Mesenchymal stem cell (in vitro differentiated cells and primary cell): ENCODE measurements at regions not wholly inside any gene's neighbourhood (a gene's known extent, or its start where the extent isn't known, plus 50 kb on each side); places are given as distances from the start of the nearest gene placed in this dataset.
"Not testable (repeated sequence)": the region's sequence is repeated elsewhere in the genome, so short reads cannot be mapped to it uniquely, and the experiment has no call there.

Source experiments
- DNase-seq: peaks from one replicate; pipeline ENCODE4 v3.0.0-alpha.2; 2013
- H2AFZ ChIP-seq: one replicate; pipeline ENCODE4 v1.6.1; 2013; ENCODE audit warnings: low read depth, mild to moderate bottlenecking, control low read depth, inconsistent platforms, low read length, moderate library complexity
- H2AK5ac ChIP-seq: 2 replicates; pipeline ENCODE4 v1.6.1; 2013; ENCODE audit warnings: low read length, moderate library complexity, mild to moderate bottlenecking, inconsistent platforms; ENCODE audit not compliant: severe bottlenecking
- H2BK120ac ChIP-seq: one replicate; pipeline ENCODE4 v1.6.1; 2013; ENCODE audit warnings: low read depth, mild to moderate bottlenecking, inconsistent platforms, low read length, moderate library complexity
- H2BK12ac ChIP-seq, 2 experiments: one replicate each; pipeline ENCODE4 v1.6.1; 2013; ENCODE audit warnings: inconsistent platforms in 2 of 2, low read length in 2 of 2, mild to moderate bottlenecking in 2 of 2, moderate library complexity in 2 of 2, control low read depth in 1 of 2
- H2BK15ac ChIP-seq: one replicate; pipeline ENCODE4 v1.6.1; 2013; ENCODE audit warnings: mild to moderate bottlenecking, low read depth, inconsistent platforms; ENCODE audit not compliant: poor library complexity, severe bottlenecking
- H2BK5ac ChIP-seq: 2 replicates; pipeline ENCODE4 v1.6.1; 2013; ENCODE audit warnings: low read depth, mild to moderate bottlenecking, low read length, control low read depth, inconsistent platforms; ENCODE audit not compliant: poor library complexity, severe bottlenecking
- H3K14ac ChIP-seq, 2 experiments: one replicate each; pipeline ENCODE4 v1.6.1; 2013; ENCODE audit warnings: inconsistent platforms in 2 of 2, low read length in 2 of 2, control low read depth in 1 of 2, mild to moderate bottlenecking in 1 of 2, moderate library complexity in 1 of 2
- H3K18ac ChIP-seq, 2 experiments: one replicate each; pipeline ENCODE4 v1.6.1; 2013; ENCODE audit warnings: inconsistent platforms in 2 of 2, low read length in 2 of 2, control low read depth in 1 of 2, low read depth in 1 of 2, mild to moderate bottlenecking in 1 of 2
- H3K23ac ChIP-seq, 2 experiments: one replicate each; pipeline ENCODE4 v1.6.1; 2013; ENCODE audit warnings: inconsistent platforms in 2 of 2, low read length in 2 of 2, mild to moderate bottlenecking in 2 of 2, moderate library complexity in 2 of 2, control low read depth in 1 of 2
- H3K27ac ChIP-seq: 2 replicates; pipeline ENCODE4 v1.5.1; 2013; ENCODE audit warnings: mild to moderate bottlenecking, moderate library complexity, low read length, control low read depth, inconsistent platforms; ENCODE audit not compliant: poor library complexity, severe bottlenecking
- H3K27me3 ChIP-seq, 2 experiments: 2 replicates each; pipeline versions ENCODE4 v1.6.1 to v1.7.0; 2013; ENCODE audit warnings: low read length in 2 of 2, mild to moderate bottlenecking in 2 of 2, moderate library complexity in 2 of 2, control low read depth in 1 of 2, inconsistent platforms in 1 of 2; ENCODE audit not compliant: control insufficient read depth in 1 of 2, insufficient read depth in 1 of 2
- H3K36me3 ChIP-seq, 2 experiments: 2 replicates each; pipeline versions ENCODE4 v1.6.1 to v1.7.0; 2013; ENCODE audit warnings: low read length in 2 of 2, control low read depth in 1 of 2, inconsistent platforms in 1 of 2, low read depth in 1 of 2, mild to moderate bottlenecking in 1 of 2; ENCODE audit not compliant: insufficient read depth in 2 of 2, control insufficient read depth in 1 of 2
- H3K4ac ChIP-seq, 2 experiments: one replicate each; pipeline ENCODE4 v1.6.1; 2013; ENCODE audit warnings: inconsistent platforms in 2 of 2, low read length in 2 of 2, mild to moderate bottlenecking in 2 of 2, moderate library complexity in 2 of 2, control low read depth in 1 of 2, low read depth in 1 of 2
- H3K4me1 ChIP-seq: 2 replicates; pipeline ENCODE4 v1.6.1; 2013; ENCODE audit warnings: low read depth, low read length, control low read depth; ENCODE audit not compliant: control insufficient read depth, insufficient read depth
- H3K4me2 ChIP-seq: 2 replicates; pipeline ENCODE4 v1.6.1; 2013; ENCODE audit warnings: low read length, mild to moderate bottlenecking, inconsistent platforms; ENCODE audit not compliant: poor library complexity, severe bottlenecking
- H3K4me3 ChIP-seq, 2 experiments: 2 replicates each; pipeline versions ENCODE4 v1.5.1 to v1.7.0; 2013; ENCODE audit warnings: low read length in 2 of 2, mild to moderate bottlenecking in 2 of 2, control low read depth in 1 of 2, low read depth in 1 of 2; ENCODE audit not compliant: insufficient read depth in 1 of 2
- H3K79me1 ChIP-seq: replicated peaks from 2 replicates; pipeline ENCODE4 v1.6.1; 2013; ENCODE audit warnings: mild to moderate bottlenecking, control low read depth, low read length, inconsistent platforms; ENCODE audit not compliant: poor library complexity, severe bottlenecking
- H3K9ac ChIP-seq: 2 replicates; pipeline ENCODE4 v1.7.0; 2013; ENCODE audit warnings: mild to moderate bottlenecking, low read length, moderate library complexity
- H3K9me3 ChIP-seq: 2 replicates; pipeline ENCODE4 v1.7.0; 2013; ENCODE audit warnings: mild to moderate bottlenecking, low read length; ENCODE audit not compliant: control insufficient read depth
- H4K8ac ChIP-seq: one replicate; pipeline ENCODE4 v1.6.1; 2013; ENCODE audit warnings: inconsistent platforms, mild to moderate bottlenecking, low read length, moderate library complexity
- H4K91ac ChIP-seq: one replicate; pipeline ENCODE4 v1.6.1; 2013; ENCODE audit warnings: mild to moderate bottlenecking, low read length, inconsistent platforms
- WGBS: methylation state at CpG from one replicate; pipeline ENCODE4 v1.1.7; 2013; ENCODE audit warnings: mixed read lengths; 5-methylcytosine and 5-hydroxymethylcytosine counted together

- H3K4me1 ChIP-seq, result peaks cover 14% of the 10 kb centered on the region
- no peaks in the 10 kb centered on the region for H3K27me3 ChIP-seq
- no peaks in the 10 kb centered on the region for H3K79me1 ChIP-seq
- no peak overlapping the region for H2BK120ac ChIP-seq
- H3K4me3 ChIP-seq, result no peak overlapping the region
- no peak overlapping the region for H2BK12ac ChIP-seq
- no peak overlapping the region for H2BK15ac ChIP-seq
- H3K23ac ChIP-seq, result no peak overlapping the region
- H2AFZ ChIP-seq, result no peak overlapping the region
- H3K9me3 ChIP-seq, result no peaks in the 10 kb centered on the region
- WGBS, result no CpG with 5 or more reads among the region's 1 CpG
- H3K4me2 ChIP-seq, result no peak overlapping the region
- H2AK5ac ChIP-seq, result no peak overlapping the region
- no peak for DNase-seq
- no peak overlapping the region for H2BK5ac ChIP-seq
- H3K4ac ChIP-seq, result no peak overlapping the region
- no peak overlapping the region for H3K14ac ChIP-seq
- no peaks in the 10 kb centered on the region for H3K36me3 ChIP-seq
- no peak overlapping the region for H3K27ac ChIP-seq
- no peak overlapping the region for H3K9ac ChIP-seq
- no peak overlapping the region for H4K8ac ChIP-seq
- no peak overlapping the region for H3K18ac ChIP-seq
- no peak overlapping the region for H4K91ac ChIP-seq
Observed at GRCh38 chr5:99029172-99029571, 100.4 kb upstream of the CHD1 start.

GRCh38 chr5:99028170-99028569 lies 99.4 kb upstream of the CHD1 start:
- not testable (repeated sequence) for H2AFZ ChIP-seq, H3K79me1 ChIP-seq, H3K4me3 ChIP-seq, H4K8ac ChIP-seq, H2BK15ac ChIP-seq, H2BK12ac ChIP-seq, H3K14ac ChIP-seq, DNase-seq, H3K23ac ChIP-seq, H3K4me2 ChIP-seq, H4K91ac ChIP-seq, H2AK5ac ChIP-seq, H3K9ac ChIP-seq, H3K9me3 ChIP-seq, H3K36me3 ChIP-seq, H3K27me3 ChIP-seq, H3K27ac ChIP-seq, H2BK5ac ChIP-seq, H3K18ac ChIP-seq, H2BK120ac ChIP-seq, H3K4ac ChIP-seq
- whole genome bisulfite sequencing, result 88% methylated on average over 6 of the region's 6 CpGs
- peaks cover 14% of the 10 kb centered on the region for H3K4me1 ChIP-seq

GRCh38 chr5:99025298-99026045 lies 96.7 kb upstream of the CHD1 start:
- WGBS, result 71% methylated on average over 3 of the region's 5 CpGs
- no peak overlapping the region for H2BK15ac ChIP-seq
- H2AFZ ChIP-seq, result no peak overlapping the region
- H3K4me3 ChIP-seq, result no peak overlapping the region
- H3K4ac ChIP-seq, result no peak overlapping the region
- no peaks in the 10 kb centered on the region for H3K36me3 ChIP-seq
- DNase-seq, result peak; percentile 15
- H3K14ac ChIP-seq, result no peak overlapping the region
- peaks cover 15% of the 10 kb centered on the region for H3K4me1 ChIP-seq
- H3K9me3 ChIP-seq, result no peaks in the 10 kb centered on the region
- H3K27me3 ChIP-seq, result no peaks in the 10 kb centered on the region
- no peak overlapping the region for H3K9ac ChIP-seq
- H3K79me1 ChIP-seq, result no peaks in the 10 kb centered on the region
- no peak overlapping the region for H2BK120ac ChIP-seq
- no peak overlapping the region for H4K91ac ChIP-seq
- no peak overlapping the region for H4K8ac ChIP-seq
- no peak overlapping the region for H3K23ac ChIP-seq
- peak overlapping the region; percentile 14 for H2BK5ac ChIP-seq
- H2BK12ac ChIP-seq, result peak overlapping the region in 1 of 2 experiments; percentile 77
- H3K4me2 ChIP-seq, result no peak overlapping the region
- H2AK5ac ChIP-seq, result peak overlapping the region; percentile 68
- H3K27ac ChIP-seq, result peak overlapping the region; percentile 54
- H3K18ac ChIP-seq, result no peak overlapping the region

GRCh38 chr5:99023330-99023729 lies 94.5 kb upstream of the CHD1 start:
- no peaks in the 10 kb centered on the region for H3K9me3 ChIP-seq
- H3K4ac ChIP-seq, result no peak overlapping the region

More at GRCh38 chr5:99023330-99023729, 94.5 kb upstream of the CHD1 start:
- Histone ChIP-seq H2AFZ (no peak overlapping the region), H2BK120ac (no peak overlapping the region), H3K9ac (no peak overlapping the region), H2BK15ac (no peak overlapping the region), H2AK5ac (no peak overlapping the region), H3K18ac (no peak overlapping the region), H4K8ac (no peak overlapping the region), H3K4me3 (no peak overlapping the region), H3K27ac (no peak overlapping the region), H3K14ac (no peak overlapping the region), H2BK12ac (no peak overlapping the region), H3K36me3 (no peaks in the 10 kb centered on the region), H3K23ac (no peak overlapping the region), H3K27me3 (no peaks in the 10 kb centered on the region), H3K79me1 (no peaks in the 10 kb centered on the region), H4K91ac (no peak overlapping the region), H2BK5ac (no peak overlapping the region), H3K4me2 (no peak overlapping the region), H3K4me1 (peaks cover 16% of the 10 kb centered on the region)
- WGBS, result no CpG with 5 or more reads among the region's 3 CpGs
- DNase-seq, result no peak
